ENCODE measurements at regions not wholly inside any gene's neighbourhood (a gene's known extent, or its start where the extent isn't known, plus 50 kb on each side); places are given as distances from the start of the nearest gene placed in this dataset.

DNA sequence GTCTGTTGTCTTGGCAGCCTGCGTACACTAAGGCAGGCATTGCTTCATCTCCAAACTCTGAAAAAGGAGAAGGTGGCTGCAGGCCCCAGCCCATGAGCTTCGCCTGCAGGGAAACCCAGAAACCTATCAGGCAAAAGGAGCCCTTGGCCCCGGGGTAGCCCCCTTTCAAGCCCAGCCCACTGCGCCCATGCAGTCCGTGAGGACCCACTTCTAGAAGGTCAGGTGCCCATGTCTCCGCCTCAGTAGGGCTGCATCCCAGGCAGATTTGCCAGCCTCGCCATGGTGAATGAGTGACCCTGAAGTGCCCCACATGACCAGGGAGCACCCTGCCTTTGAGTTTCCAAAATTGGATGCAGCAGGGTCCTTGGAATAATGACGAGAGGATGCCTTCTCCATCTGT, 1158.4 kb downstream of the BRD1 start:
- DNase-seq (ENCODE audit: low read depth in 2 of 3, low spot score in 2 of 3), result no peak

DNA sequence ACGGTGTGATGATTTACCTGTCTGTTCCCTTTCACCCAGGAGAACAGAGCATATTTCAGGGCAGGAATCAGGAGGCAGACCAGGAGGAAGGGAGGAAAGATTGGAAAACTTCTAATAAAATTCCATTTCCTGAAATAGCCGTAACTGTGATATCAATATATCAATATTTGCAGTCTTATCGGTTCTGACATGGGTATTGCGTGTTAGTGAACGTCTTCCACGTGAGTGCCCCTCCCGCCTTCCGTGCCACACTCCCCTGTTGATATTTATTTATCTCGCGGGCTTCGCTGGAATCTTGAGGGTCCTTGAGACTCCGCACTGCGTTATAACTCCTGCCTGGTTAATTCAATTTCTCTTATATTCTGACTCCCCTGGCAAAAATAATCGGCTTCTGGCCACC, 1160.4 kb downstream of the BRD1 start:
- no peak for DNase-seq (ENCODE audit: low read depth in 2 of 3, low spot score in 2 of 3)

- no peak for DNase-seq (ENCODE audit: low read depth in 2 of 3, low spot score in 2 of 3)
These were observed 1161.1 kb downstream of the BRD1 start for GRCh38 chr22:48666620-48667019.

DNA sequence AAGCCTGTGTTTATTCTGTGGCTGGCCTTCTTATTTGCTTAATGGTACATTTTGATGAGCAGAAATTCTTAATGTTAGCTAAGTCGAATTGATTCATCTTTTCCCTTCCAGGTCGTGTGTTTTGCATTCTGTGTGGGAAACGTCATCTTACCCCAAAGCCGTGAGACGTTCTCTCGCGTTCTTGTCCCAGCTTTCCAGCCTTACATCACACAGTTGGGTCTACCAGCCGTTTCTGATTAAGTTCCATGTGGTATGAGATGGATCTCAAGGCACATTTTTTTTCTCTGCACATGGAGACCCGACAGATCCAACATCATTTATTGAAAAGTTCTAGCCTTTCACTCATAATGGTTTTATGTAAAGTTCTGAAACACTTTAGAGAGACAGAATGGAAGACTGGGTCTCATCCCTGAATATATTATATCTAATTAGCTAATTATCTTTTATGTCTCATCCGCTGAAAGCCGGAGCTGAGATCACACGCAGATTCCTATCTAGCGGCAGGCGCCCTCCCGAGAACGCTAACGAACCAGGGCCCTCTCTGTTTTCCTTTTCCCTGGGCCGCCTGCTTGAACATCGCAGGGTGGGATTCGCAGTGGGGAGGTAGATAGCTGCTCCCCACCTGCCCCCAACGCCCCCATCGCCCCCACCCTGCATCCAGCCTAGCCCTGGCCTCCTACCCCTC, 1162.2 kb downstream of the BRD1 start:
- no peak for DNase-seq (ENCODE audit: low read depth in 2 of 3, low spot score in 2 of 3)

DNA sequence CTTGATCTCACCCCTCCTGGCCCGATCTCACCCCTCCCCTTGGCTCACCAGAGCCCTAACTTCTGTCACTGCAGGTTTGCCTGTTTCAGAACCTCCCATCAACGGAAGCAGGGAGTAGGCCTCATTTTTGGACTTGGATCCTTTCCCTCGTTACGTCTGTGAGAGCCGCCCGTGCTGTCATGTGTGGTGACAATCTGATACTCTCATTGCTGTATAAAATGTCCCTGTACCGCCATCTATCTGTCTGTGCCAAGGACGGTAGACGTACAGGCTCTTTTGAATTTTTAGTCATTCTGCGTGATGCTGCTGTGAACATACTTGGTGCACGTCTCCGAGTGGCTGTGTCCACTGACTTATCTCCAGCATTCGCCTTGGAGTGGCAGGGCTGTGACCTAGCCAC, 1163.1 kb downstream of the BRD1 start:
- no peak for DNase-seq (ENCODE audit: low read depth in 2 of 3, low spot score in 2 of 3)

GRCh38 chr22:48663297-48663696, 1164.4 kb downstream of the BRD1 start:
- DNase-seq (ENCODE audit: low read depth in 2 of 3, low spot score in 2 of 3), result peak in 1 of 3 donors; percentile 4

DNA sequence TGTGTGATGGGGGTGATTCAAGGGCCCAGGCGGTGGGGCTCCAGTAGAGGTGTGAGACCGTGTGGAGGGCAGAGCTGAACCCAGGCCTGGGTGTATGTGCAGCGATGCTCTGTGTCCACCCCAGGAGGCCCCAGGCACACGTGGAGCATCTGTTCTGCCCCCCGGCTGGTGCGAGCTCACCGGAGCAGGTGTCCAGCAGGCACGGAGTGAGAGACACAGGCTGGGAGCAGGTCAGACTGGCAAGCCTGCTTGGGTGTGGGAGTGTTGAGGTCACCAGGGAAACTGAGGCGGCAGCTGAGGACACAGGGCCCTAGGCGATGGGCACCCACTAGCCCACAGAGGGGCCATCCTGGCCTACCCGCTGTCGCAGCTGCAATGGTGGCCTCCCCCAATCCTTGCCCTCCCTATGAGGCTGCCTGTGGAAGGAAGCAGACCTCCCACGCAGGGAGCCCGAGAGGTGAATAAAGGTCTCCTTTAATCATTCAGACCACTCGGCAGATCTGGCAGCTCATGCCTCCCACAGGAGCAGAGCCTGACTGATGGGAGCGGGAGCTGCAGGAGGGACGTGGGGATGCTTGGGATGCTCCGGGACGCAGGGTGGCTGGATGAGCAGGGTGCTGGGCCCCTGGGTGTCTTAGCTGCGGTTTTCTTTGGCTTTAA, 1165.1 kb downstream of the BRD1 start:
- DNase-seq (ENCODE audit: low read depth in 2 of 3, low spot score in 2 of 3), result no peak

GRCh38 chr22:48661984-48662383, 1165.7 kb downstream of the BRD1 start:
- DNase-seq (ENCODE audit: low read depth in 2 of 3, low spot score in 2 of 3), result no peak

GRCh38 chr22:48660790-48661740, 1166.6 kb downstream of the BRD1 start:
- no peak for DNase-seq (ENCODE audit: low read depth in 2 of 3, low spot score in 2 of 3)

GRCh38 chr22:48660104-48660789, 1167.4 kb downstream of the BRD1 start:
- no peak for DNase-seq (ENCODE audit: low read depth in 2 of 3, low spot score in 2 of 3)

GRCh38 chr22:48659404-48659996, 1168.2 kb downstream of the BRD1 start:
- no peak for DNase-seq (ENCODE audit: low read depth in 2 of 3, low spot score in 2 of 3)

GRCh38 chr22:48658871-48659270, 1168.8 kb downstream of the BRD1 start:
- no peak for DNase-seq (ENCODE audit: low read depth in 2 of 3, low spot score in 2 of 3)

- DNase-seq (ENCODE audit: low read depth in 2 of 3, low spot score in 2 of 3), result no peak
These were observed 1169.4 kb downstream of the BRD1 start for GRCh38 chr22:48658246-48658645.

GRCh38 chr22:48654492-48654891, 1173.2 kb downstream of the BRD1 start:
- no peak for DNase-seq (ENCODE audit: low read depth in 2 of 3, low spot score in 2 of 3)

DNA sequence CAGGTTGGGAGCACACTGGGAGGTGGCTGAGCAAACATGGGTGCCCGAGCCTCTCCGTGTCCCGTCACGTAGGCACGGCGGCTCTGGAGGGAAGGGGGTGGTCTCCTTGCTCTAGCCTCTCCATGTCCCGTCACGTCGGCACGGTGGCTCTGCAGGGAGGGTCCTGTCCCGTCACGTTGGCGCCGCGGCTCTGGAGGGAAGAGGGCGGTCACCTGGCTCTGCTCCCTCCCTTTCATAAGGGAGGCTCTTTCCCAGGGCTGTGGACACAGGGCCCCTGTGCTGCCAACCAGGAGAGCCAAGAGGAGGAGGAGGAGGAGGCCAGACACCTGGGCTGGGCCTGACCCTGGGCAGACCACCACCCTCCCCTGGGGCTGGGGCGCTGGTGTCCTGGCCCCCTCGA, 1173.7 kb downstream of the BRD1 start:
- no peak for DNase-seq (ENCODE audit: low read depth in 2 of 3, low spot score in 2 of 3)

GRCh38 chr22:48653306-48653705, 1174.4 kb downstream of the BRD1 start:
- DNase-seq (ENCODE audit: low read depth in 2 of 3, low spot score in 2 of 3), result no peak

GRCh38 chr22:48652796-48653195, 1174.9 kb downstream of the BRD1 start:
- no peak for DNase-seq (ENCODE audit: low read depth in 2 of 3, low spot score in 2 of 3)

DNA sequence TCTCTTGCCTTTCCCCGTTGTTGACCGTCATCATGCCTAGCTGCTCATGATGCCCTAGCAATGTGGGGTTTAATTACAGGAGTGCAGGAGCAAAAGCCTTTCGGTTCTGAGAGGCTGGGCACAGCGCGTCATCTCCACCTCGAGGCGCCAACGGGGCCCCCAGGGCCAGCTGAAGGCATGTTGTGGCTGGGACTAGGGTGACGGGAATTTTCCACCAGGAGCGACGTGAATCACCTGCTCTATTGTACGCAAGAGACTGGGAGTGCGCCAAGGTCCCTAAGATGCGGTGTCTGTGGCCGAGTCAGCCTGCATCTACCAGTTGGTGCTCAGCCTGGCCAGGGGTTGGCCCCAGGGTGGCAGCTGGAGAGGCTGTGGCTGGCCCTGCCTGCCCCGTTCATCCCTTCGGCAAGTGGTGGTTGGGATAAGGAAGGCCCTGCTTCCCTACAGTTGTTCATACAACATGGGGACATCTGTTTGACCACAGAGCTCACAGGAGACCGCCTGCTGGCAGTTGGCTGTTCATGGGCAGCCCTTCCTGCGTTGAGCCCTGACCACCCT, 1175.6 kb downstream of the BRD1 start:
- no peak for DNase-seq (ENCODE audit: low read depth in 2 of 3, low spot score in 2 of 3)

DNA sequence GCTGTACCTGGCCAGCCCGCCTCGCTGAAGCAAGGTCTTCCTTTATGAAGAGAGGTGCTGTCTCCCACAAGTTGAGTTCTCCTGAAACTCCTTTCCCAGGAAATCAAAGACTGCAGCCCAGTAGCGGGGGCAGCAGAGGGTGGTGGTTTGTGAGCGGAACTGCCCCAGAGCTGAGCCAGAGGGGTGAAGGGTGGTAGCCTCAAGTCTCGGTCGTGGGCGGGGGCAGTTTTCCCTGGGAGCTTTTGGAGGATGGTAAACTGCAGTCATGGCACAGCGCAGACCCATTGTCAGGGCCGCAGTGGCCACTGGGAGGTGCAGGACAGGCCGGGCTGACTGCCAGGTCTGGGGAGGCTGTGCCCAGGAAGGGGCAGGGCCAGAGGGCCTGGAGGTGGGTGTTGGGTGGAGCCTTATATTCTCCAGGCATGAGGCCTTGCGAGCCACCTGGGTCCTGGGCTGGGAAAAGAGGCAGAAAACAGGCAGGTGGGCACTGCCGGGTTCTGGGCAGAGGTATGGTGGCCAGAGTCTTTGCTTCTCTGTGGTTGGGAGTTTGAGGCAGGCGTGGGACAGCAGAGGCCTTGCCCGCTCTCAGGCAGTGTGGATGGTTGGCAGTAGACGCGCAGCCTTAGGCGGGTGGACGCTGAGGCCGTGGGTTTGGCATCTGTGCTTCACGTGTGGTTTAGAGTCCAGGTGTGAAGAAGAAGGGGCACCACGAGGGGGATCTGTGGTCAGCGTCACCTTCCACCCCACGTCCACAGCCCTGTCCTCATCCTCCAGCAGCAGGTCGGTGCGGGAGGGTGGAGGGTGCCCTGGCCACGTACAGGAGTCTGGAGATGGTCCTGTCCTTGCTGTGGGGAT, 1176.4 kb downstream of the BRD1 start:
- no peak for DNase-seq (ENCODE audit: low read depth in 2 of 3, low spot score in 2 of 3)

All from hematopoietic multipotent progenitor cell (in vitro differentiated cells).